ENCODE measurements at regions not wholly inside any gene's neighbourhood (a gene's known extent, or its start where the extent isn't known, plus 50 kb on each side); places are given as distances from the start of the nearest gene placed in this dataset.
"Not testable (repeated sequence)": the region's sequence is repeated elsewhere in the genome, so short reads cannot be mapped to it uniquely, and the experiment has no call there.

- not testable (repeated sequence) for TF ChIP-seq ELK4 (IDR thresholded peaks at IDR 0.05; ENCODE audit: borderline replicate concordance, low read depth, low read length); CTCF (tag by site-specific recombination; IDR thresholded peaks at IDR 0.05); KLF16 (tag by site-specific recombination; IDR thresholded peaks at IDR 0.05); ZNF514 (tag by site-specific recombination; IDR thresholded peaks at IDR 0.05); HOXC10 (CRISPR knock-in tag; IDR thresholded peaks at IDR 0.05); ZNF701 (tag by site-specific recombination; IDR thresholded peaks at IDR 0.05); ZNF560 (tag by site-specific recombination; IDR thresholded peaks at IDR 0.05; ENCODE audit: borderline replicate concordance); ZFP69B (tag by site-specific recombination; IDR thresholded peaks at IDR 0.05); YY1 (tag by site-specific recombination; IDR thresholded peaks at IDR 0.05); ZBTB1 (tag by site-specific recombination; IDR thresholded peaks at IDR 0.05)
- TF ChIP-seq, protein P1, sequence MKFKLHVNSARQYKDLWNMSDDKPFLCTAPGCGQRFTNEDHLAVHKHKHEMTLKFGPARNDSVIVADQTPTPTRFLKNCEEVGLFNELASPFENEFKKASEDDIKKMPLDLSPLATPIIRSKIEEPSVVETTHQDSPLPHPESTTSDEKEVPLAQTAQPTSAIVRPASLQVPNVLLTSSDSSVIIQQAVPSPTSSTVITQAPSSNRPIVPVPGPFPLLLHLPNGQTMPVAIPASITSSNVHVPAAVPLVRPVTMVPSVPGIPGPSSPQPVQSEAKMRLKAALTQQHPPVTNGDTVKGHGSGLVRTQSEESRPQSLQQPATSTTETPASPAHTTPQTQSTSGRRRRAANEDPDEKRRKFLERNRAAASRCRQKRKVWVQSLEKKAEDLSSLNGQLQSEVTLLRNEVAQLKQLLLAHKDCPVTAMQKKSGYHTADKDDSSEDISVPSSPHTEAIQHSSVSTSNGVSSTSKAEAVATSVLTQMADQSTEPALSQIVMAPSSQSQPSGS (tag by site-specific recombination; IDR thresholded peaks at IDR 0.05; ENCODE audit: low read depth), result not testable (repeated sequence)
- TF ChIP-seq, protein P2, sequence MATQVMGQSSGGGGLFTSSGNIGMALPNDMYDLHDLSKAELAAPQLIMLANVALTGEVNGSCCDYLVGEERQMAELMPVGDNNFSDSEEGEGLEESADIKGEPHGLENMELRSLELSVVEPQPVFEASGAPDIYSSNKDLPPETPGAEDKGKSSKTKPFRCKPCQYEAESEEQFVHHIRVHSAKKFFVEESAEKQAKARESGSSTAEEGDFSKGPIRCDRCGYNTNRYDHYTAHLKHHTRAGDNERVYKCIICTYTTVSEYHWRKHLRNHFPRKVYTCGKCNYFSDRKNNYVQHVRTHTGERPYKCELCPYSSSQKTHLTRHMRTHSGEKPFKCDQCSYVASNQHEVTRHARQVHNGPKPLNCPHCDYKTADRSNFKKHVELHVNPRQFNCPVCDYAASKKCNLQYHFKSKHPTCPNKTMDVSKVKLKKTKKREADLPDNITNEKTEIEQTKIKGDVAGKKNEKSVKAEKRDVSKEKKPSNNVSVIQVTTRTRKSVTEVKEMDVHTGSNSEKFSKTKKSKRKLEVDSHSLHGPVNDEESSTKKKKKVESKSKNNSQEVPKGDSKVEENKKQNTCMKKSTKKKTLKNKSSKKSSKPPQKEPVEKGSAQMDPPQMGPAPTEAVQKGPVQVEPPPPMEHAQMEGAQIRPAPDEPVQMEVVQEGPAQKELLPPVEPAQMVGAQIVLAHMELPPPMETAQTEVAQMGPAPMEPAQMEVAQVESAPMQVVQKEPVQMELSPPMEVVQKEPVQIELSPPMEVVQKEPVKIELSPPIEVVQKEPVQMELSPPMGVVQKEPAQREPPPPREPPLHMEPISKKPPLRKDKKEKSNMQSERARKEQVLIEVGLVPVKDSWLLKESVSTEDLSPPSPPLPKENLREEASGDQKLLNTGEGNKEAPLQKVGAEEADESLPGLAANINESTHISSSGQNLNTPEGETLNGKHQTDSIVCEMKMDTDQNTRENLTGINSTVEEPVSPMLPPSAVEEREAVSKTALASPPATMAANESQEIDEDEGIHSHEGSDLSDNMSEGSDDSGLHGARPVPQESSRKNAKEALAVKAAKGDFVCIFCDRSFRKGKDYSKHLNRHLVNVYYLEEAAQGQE (tag by site-specific recombination; IDR thresholded peaks at IDR 0.05), result not testable (repeated sequence)
Observed at GRCh38 chr3:125775106-125775505, 179.8 kb upstream of the OSBPL11 start.

Data from HEK293 (cell line).